SK-N-SH treated with all-trans-retinoic acid at 6 μM for 48 hours (cell line): ENCODE measurements at regions not wholly inside any gene's neighbourhood (a gene's known extent, or its start where the extent isn't known, plus 50 kb on each side); places are given as distances from the start of the nearest gene placed in this dataset.

Experiments
- ATAC-seq: fragments of 200-7000 bp; cut with Tn5 transposase; 3 replicates; pipeline ENCODE4 v1.9.1; 2020; ENCODE audit warnings: mild to moderate bottlenecking, moderate library complexity
- BACH2 ChIP-seq: fragments of 250-450 bp; sonication (Bioruptor Pico); IDR thresholded peaks from 2 replicates; pipeline ENCODE4 v1.9.0; 2021; ENCODE audit warnings: mild to moderate bottlenecking, borderline replicate concordance
- CSDC2 ChIP-seq: fragments of 250-450 bp; sonication (Bioruptor Pico); IDR thresholded peaks from 2 replicates; pipeline ENCODE4 v1.5.0; 2020; ENCODE audit warnings: mild to moderate bottlenecking, moderate library complexity
- ESRRG ChIP-seq: fragments of 250-450 bp; sonication (Bioruptor Pico); IDR thresholded peaks from 2 replicates; pipeline ENCODE4 v1.6.1; 2021; ENCODE audit warnings: mild to moderate bottlenecking
- GLIS3 ChIP-seq: fragments of 250-450 bp; sonication (Bioruptor Pico); IDR thresholded peaks from 2 replicates; pipeline ENCODE4 v1.5.0; 2020; ENCODE audit warnings: mild to moderate bottlenecking, moderate library complexity
- OSR1 ChIP-seq: fragments of 250-450 bp; sonication (Bioruptor Pico); IDR thresholded peaks from 2 replicates; pipeline ENCODE4 v1.8.0; 2022; ENCODE audit warnings: moderate library complexity, mild to moderate bottlenecking, inconsistent platforms
- PPARA ChIP-seq: fragments of 250-450 bp; sonication (Bioruptor Pico); IDR thresholded peaks from 2 replicates; pipeline ENCODE4 v1.5.0; 2020; ENCODE audit warnings: mild to moderate bottlenecking, borderline replicate concordance
- RARB ChIP-seq: fragments of 250-450 bp; sonication (Bioruptor Pico); IDR thresholded peaks from 2 replicates; pipeline ENCODE4 v1.8.0; 2021; ENCODE audit warnings: mild to moderate bottlenecking, moderate library complexity
- SNAI2 ChIP-seq: fragments of 250-450 bp; sonication (Bioruptor Pico); IDR thresholded peaks from 2 replicates; pipeline ENCODE4 v1.5.0; 2020; ENCODE audit warnings: mild to moderate bottlenecking, moderate library complexity
- TCF4 ChIP-seq: fragments of 250-450 bp; sonication (Bioruptor Pico); IDR thresholded peaks from 2 replicates; pipeline ENCODE4 v1.8.0; 2021; ENCODE audit warnings: mild to moderate bottlenecking, moderate library complexity, borderline replicate concordance
- TOX ChIP-seq: fragments of 250-450 bp; sonication (Bioruptor Pico); IDR thresholded peaks from 2 replicates; pipeline ENCODE4 v1.8.0; 2021; ENCODE audit warnings: mild to moderate bottlenecking, moderate library complexity, borderline replicate concordance
- ZC3H10 ChIP-seq: fragments of 250-450 bp; sonication (Bioruptor Pico); IDR thresholded peaks from 2 replicates; pipeline ENCODE4 v1.5.1; 2021; ENCODE audit warnings: mild to moderate bottlenecking, moderate library complexity
- ZFP3 ChIP-seq: fragments of 250-450 bp; sonication (Bioruptor Pico); IDR thresholded peaks from 2 replicates; pipeline ENCODE4 v1.5.0; 2020; ENCODE audit warnings: mild to moderate bottlenecking, moderate library complexity
- ZFP30 ChIP-seq: fragments of 450-650 bp; formaldehyde crosslinking; IDR thresholded peaks from 2 replicates; pipeline ENCODE4 v1.5.0; 2022; ENCODE audit warnings: mild to moderate bottlenecking, moderate library complexity
- ZNF565 ChIP-seq: fragments of 450-650 bp; formaldehyde crosslinking; conservative IDR thresholded peaks from 2 replicates; pipeline ENCODE4 v1.5.0; 2020; ENCODE audit warnings: low read depth, mild to moderate bottlenecking, moderate library complexity
- ZNF70 ChIP-seq: fragments of 450-650 bp; formaldehyde crosslinking; IDR thresholded peaks from 2 replicates; pipeline ENCODE4 v1.5.0; 2020; ENCODE audit warnings: mild to moderate bottlenecking, moderate library complexity
- ZNF8 ChIP-seq: fragments of 450-650 bp; formaldehyde crosslinking; IDR thresholded peaks from 2 replicates; pipeline ENCODE4 v1.5.0; 2020; ENCODE audit warnings: mild to moderate bottlenecking, moderate library complexity
- TF ChIP-seq, protein P1 (sequence below): fragments of 250-450 bp; sonication (Bioruptor Pico); IDR thresholded peaks from 2 replicates; pipeline ENCODE4 v1.5.0; 2020; ENCODE audit warnings: mild to moderate bottlenecking, moderate library complexity
- TF ChIP-seq, protein P2 (sequence below): fragments of 250-450 bp; sonication (Bioruptor Pico); IDR thresholded peaks from 2 replicates; pipeline ENCODE4 v1.8.0; 2021; ENCODE audit warnings: low read depth, mild to moderate bottlenecking, moderate library complexity, borderline replicate concordance
- TF ChIP-seq, protein P3 (sequence below): fragments of 250-450 bp; sonication (Bioruptor Pico); IDR thresholded peaks from 2 replicates; pipeline ENCODE4 v1.5.1; 2021; ENCODE audit warnings: mild to moderate bottlenecking, moderate library complexity
- TF ChIP-seq, protein P4 (sequence below): fragments of 250-450 bp; sonication (Bioruptor Pico); IDR thresholded peaks from 2 replicates; pipeline ENCODE4 v1.8.0; 2020; ENCODE audit warnings: mild to moderate bottlenecking, moderate library complexity, borderline replicate concordance

DNA sequence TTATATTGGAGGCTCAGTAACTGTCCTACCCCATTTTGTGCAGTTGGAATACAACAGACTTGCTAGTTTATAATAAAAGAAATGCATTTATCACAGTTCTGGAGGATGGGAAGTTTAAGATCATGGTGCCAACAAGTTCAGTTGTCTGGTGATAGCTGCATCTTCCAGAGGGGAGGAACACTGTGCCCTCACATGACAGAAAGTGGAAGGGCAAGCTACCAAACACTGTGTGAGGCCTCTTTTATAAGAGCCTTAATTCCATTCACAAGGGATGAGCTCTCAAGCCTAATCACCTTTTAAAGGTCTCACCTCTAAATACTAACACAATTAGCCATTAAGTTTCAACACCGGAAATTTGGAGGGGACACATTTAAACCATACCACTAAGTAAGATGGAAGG lies 1073.9 kb downstream of the PLOD2 start:
- TF ChIP-seq ZFP30 (CRISPR knock-in tag) = no peak
- TF ChIP-seq, protein P1, sequence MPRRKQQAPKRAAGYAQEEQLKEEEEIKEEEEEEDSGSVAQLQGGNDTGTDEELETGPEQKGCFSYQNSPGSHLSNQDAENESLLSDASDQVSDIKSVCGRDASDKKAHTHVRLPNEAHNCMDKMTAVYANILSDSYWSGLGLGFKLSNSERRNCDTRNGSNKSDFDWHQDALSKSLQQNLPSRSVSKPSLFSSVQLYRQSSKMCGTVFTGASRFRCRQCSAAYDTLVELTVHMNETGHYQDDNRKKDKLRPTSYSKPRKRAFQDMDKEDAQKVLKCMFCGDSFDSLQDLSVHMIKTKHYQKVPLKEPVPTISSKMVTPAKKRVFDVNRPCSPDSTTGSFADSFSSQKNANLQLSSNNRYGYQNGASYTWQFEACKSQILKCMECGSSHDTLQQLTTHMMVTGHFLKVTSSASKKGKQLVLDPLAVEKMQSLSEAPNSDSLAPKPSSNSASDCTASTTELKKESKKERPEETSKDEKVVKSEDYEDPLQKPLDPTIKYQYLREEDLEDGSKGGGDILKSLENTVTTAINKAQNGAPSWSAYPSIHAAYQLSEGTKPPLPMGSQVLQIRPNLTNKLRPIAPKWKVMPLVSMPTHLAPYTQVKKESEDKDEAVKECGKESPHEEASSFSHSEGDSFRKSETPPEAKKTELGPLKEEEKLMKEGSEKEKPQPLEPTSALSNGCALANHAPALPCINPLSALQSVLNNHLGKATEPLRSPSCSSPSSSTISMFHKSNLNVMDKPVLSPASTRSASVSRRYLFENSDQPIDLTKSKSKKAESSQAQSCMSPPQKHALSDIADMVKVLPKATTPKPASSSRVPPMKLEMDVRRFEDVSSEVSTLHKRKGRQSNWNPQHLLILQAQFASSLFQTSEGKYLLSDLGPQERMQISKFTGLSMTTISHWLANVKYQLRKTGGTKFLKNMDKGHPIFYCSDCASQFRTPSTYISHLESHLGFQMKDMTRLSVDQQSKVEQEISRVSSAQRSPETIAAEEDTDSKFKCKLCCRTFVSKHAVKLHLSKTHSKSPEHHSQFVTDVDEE (CRISPR knock-in tag) = no peak
- no peak for TF ChIP-seq GLIS3 (CRISPR knock-in tag)
- TF ChIP-seq, protein P2, sequence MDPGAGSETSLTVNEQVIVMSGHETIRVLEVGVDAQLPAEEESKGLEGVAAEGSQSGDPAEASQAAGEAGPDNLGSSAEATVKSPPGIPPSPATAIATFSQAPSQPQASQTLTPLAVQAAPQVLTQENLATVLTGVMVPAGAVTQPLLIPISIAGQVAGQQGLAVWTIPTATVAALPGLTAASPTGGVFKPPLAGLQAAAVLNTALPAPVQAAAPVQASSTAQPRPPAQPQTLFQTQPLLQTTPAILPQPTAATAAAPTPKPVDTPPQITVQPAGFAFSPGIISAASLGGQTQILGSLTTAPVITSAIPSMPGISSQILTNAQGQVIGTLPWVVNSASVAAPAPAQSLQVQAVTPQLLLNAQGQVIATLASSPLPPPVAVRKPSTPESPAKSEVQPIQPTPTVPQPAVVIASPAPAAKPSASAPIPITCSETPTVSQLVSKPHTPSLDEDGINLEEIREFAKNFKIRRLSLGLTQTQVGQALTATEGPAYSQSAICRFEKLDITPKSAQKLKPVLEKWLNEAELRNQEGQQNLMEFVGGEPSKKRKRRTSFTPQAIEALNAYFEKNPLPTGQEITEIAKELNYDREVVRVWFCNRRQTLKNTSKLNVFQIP (CRISPR knock-in tag) = no peak
- TF ChIP-seq TOX (CRISPR knock-in tag) = no peak
- TF ChIP-seq ZC3H10 (CRISPR knock-in tag) = no peak
- TF ChIP-seq SNAI2 (CRISPR knock-in tag) = no peak
- no peak for TF ChIP-seq PPARA (CRISPR knock-in tag)
- no peak for TF ChIP-seq OSR1 (CRISPR knock-in tag)
- TF ChIP-seq ZNF565 (CRISPR knock-in tag) = no peak
- no peak for TF ChIP-seq ZNF8
- no peak for TF ChIP-seq RARB (CRISPR knock-in tag)
- TF ChIP-seq ZNF70 (CRISPR knock-in tag) = no peak
- no peak for TF ChIP-seq CSDC2 (CRISPR knock-in tag)
- TF ChIP-seq, protein P3, sequence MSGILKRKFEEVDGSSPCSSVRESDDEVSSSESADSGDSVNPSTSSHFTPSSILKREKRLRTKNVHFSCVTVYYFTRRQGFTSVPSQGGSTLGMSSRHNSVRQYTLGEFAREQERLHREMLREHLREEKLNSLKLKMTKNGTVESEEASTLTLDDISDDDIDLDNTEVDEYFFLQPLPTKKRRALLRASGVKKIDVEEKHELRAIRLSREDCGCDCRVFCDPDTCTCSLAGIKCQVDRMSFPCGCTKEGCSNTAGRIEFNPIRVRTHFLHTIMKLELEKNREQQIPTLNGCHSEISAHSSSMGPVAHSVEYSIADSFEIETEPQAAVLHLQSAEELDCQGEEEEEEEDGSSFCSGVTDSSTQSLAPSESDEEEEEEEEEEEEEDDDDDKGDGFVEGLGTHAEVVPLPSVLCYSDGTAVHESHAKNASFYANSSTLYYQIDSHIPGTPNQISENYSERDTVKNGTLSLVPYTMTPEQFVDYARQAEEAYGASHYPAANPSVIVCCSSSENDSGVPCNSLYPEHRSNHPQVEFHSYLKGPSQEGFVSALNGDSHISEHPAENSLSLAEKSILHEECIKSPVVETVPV (CRISPR knock-in tag) = no peak
- TF ChIP-seq ZFP3 (CRISPR knock-in tag) = no peak
- TF ChIP-seq, protein P4, sequence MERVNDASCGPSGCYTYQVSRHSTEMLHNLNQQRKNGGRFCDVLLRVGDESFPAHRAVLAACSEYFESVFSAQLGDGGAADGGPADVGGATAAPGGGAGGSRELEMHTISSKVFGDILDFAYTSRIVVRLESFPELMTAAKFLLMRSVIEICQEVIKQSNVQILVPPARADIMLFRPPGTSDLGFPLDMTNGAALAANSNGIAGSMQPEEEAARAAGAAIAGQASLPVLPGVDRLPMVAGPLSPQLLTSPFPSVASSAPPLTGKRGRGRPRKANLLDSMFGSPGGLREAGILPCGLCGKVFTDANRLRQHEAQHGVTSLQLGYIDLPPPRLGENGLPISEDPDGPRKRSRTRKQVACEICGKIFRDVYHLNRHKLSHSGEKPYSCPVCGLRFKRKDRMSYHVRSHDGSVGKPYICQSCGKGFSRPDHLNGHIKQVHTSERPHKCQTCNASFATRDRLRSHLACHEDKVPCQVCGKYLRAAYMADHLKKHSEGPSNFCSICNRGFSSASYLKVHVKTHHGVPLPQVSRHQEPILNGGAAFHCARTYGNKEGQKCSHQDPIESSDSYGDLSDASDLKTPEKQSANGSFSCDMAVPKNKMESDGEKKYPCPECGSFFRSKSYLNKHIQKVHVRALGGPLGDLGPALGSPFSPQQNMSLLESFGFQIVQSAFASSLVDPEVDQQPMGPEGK (CRISPR knock-in tag) = no peak
- no peak for TF ChIP-seq BACH2 (CRISPR knock-in tag)
- no peak for ATAC-seq

DNA sequence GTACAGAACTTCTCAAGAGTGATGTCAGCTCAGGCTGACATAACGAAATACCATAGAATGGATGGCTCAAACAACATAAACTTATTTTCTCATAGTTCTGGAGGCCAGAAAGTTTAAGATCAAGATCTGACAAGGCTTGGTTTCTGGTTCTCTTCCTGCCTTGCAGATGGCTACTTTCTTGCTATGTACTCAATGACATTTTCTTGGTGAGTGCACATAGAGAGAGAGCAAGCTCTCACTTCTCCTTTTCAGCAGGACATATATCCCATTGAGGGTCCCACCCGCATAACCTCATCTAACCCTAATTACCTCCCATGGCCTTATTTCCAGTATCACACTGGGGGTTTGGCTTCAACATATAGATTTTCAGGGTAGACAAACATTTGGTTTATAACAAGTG lies 1072.1 kb downstream of the PLOD2 start:
- no peak for ATAC-seq
- TF ChIP-seq, protein P1 (CRISPR knock-in tag) = no peak
- TF ChIP-seq TCF4 (CRISPR knock-in tag) = no peak
- no peak for TF ChIP-seq PPARA (CRISPR knock-in tag)
- no peak for TF ChIP-seq CSDC2 (CRISPR knock-in tag)
- TF ChIP-seq SNAI2 (CRISPR knock-in tag) = no peak
- no peak for TF ChIP-seq RARB (CRISPR knock-in tag)
- TF ChIP-seq ZNF565 (CRISPR knock-in tag) = no peak
- TF ChIP-seq, all 23 proteins: peak for 0

DNA sequence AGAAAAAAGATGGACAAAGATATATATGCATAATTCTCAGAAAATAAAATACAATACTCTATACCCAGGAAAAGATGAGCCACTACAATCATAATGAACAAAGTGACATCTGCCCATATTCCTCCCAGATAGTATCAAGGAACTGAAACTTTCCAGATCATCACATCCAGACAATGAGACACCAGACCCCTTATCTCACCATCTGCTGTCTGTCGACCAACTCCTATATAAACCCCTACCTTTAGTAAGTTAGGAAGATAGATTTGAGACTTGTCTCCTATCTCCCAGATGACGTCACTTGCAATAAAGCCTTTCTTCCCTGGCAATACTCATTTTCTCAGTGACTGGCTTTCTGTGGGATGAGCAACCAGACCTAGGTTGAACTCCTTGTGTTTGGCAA lies 1071.6 kb downstream of the PLOD2 start:
- ATAC-seq = no peak
- no peak for TF ChIP-seq ZNF8
- TF ChIP-seq ZFP3 (CRISPR knock-in tag) = no peak
- TF ChIP-seq RARB (CRISPR knock-in tag) = no peak
- no peak for TF ChIP-seq GLIS3 (CRISPR knock-in tag)
- no peak for TF ChIP-seq OSR1 (CRISPR knock-in tag)
- TF ChIP-seq, protein P2 (CRISPR knock-in tag) = no peak
- no peak for TF ChIP-seq ESRRG
